ENCODE measurements at regions not wholly inside any gene's neighbourhood (a gene's known extent, or its start where the extent isn't known, plus 50 kb on each side); places are given as distances from the start of the nearest gene placed in this dataset.

- ATAC-seq (ENCODE audit: low read depth) (peak; percentile 64), DNase-seq (peak; percentile 63)
- H2BK120ac ChIP-seq (ENCODE audit: low read depth, low read length): peak overlapping the region; percentile 66; the same call in 1 of the 2 replicates
- intact Hi-C loops (cut with micrococcal nuclease): loop anchor here (5.0 to 10.0 kb wide), 2 partner anchors 71 to 857 kb away; no protein-coding TSS in a partner anchor
- CTCF ChIA-PET: no interaction called here
- no peak overlapping the region for H2BK20ac ChIP-seq (ENCODE audit: low read depth, low read length)
- no peak overlapping the region for H3K14ac ChIP-seq (replicated peaks; ENCODE audit: low read depth, low read length)
- no peaks in the 10 kb centered on the region; the same call in 1 of the 2 replicates for H3K9me3 ChIP-seq (ENCODE audit: control insufficient read depth, insufficient read depth, low read length)
- dilution Hi-C loops (cut with HindIII; ENCODE audit: low sequenced_read_pairs, unreplicated experiment): no loop called here
- POLR2A ChIA-PET (ENCODE audit: unreplicated experiment): no interaction called here
- 94% methylated on average over 5 of the region's 7 CpGs; no CpG with 5 or more reads in 1 of the 2 experiments for WGBS, 2 experiments (ENCODE audit: extremely low coverage in 2 of 2, insufficient read length in 1 of 2)
- TF ChIP-seq FOS (IDR thresholded peaks at IDR 0.05; ENCODE audit: low read depth, low read length): peak; percentile 52; the same call in 1 of the 2 replicates
- no peak for TF ChIP-seq MAZ (IDR thresholded peaks at IDR 0.05; ENCODE audit: borderline replicate concordance, low read depth, low read length)
- TF ChIP-seq ELK1 (IDR thresholded peaks at IDR 0.05; ENCODE audit: borderline replicate concordance, low read depth, low read length): no peak
- H3K18ac ChIP-seq (ENCODE audit: low read depth, low read length): 0 out of 2 replicates have a peak overlapping the region, but pooled peaks have one; percentile 43
- no peak overlapping the region for H2BK5ac ChIP-seq (ENCODE audit: low read depth, low read length, poor library complexity, severe bottlenecking)
- no peak overlapping the region for H4K5ac ChIP-seq (ENCODE audit: low read depth, low read length)
- H2BK15ac ChIP-seq (ENCODE audit: low read depth, low read length): no peak overlapping the region
- no peaks in the 10 kb centered on the region; the same call in 1 of the 2 replicates for H3K27me3 ChIP-seq (ENCODE audit: control insufficient read depth, insufficient read depth, low read length)
- no peak overlapping the region for H4K8ac ChIP-seq (ENCODE audit: low read depth in 2 of 2, low read length in 2 of 2)
- peak overlapping the region; percentile 74; the same call in 1 of the 2 replicates for H2AK5ac ChIP-seq (ENCODE audit: low read depth, low read length)
- no peak overlapping the region for H3K27ac ChIP-seq (ENCODE audit: insufficient read depth, low read length)
- H2AK9ac ChIP-seq (replicated peaks; ENCODE audit: low read depth, low read length, poor library complexity): no peak overlapping the region
- H3K23ac ChIP-seq (ENCODE audit: low read depth, low read length): no peak overlapping the region
- no TSS peak for BruUV-seq (replicated peaks)
- peaks cover 12% of the 10 kb centered on the region for H3K4me1 ChIP-seq (ENCODE audit: control insufficient read depth, insufficient read depth, low read length)
- H2AFZ ChIP-seq (replicated peaks; ENCODE audit: low read length, poor library complexity): no peak overlapping the region
- no peaks in the 10 kb centered on the region for H3K79me1 ChIP-seq (ENCODE audit: low read depth in 1 of 2, low read length in 2 of 2)
- no peak overlapping the region for H3K4me2 ChIP-seq (ENCODE audit: low read depth, low read length)
- no peak overlapping the region for H3K9ac ChIP-seq (ENCODE audit: low read depth, low read length)
- H3K9me1 ChIP-seq (ENCODE audit: insufficient read depth, low read length): peaks cover 9% of the 10 kb centered on the region; the same call in 1 of the 2 replicates
- H4K20me1 ChIP-seq (ENCODE audit: insufficient read depth, low read length): no peaks in the 10 kb centered on the region
- no peaks in the 10 kb centered on the region for H3K36me3 ChIP-seq (ENCODE audit: control insufficient read depth, insufficient read depth, low read length)
- no peak overlapping the region for H3K4me3 ChIP-seq (ENCODE audit: insufficient read depth, low read depth, low read length)
- H3K56ac ChIP-seq (ENCODE audit: extremely low read depth, insufficient read depth, low read length): no peak overlapping the region
- in situ Hi-C loops (cut with MboI; ENCODE audit: low sequenced_read_pairs): no loop called here
- no peak overlapping the region for H3K4ac ChIP-seq (ENCODE audit: low read depth, low read length)
- H4K91ac ChIP-seq (ENCODE audit: insufficient read depth, low read depth, low read length): no peak overlapping the region
Measured at GRCh38 chr9:107707915-107708441, 218.4 kb upstream of the KLF4 start.
